ENCODE measurements at regions not wholly inside any gene's neighbourhood (a gene's known extent, or its start where the extent isn't known, plus 50 kb on each side); places are given as distances from the start of the nearest gene placed in this dataset.

- no peak overlapping the region for H3K4me2 ChIP-seq (ENCODE audit: insufficient read depth, low read length)
- H3K36me3 ChIP-seq (ENCODE audit: control insufficient read depth in 2 of 2, extremely low read depth in 1 of 2, insufficient read depth in 2 of 2, low read length in 2 of 2), result no peaks in the 10 kb centered on the region
- no peaks in the 10 kb centered on the region for H3K9me3 ChIP-seq (replicated peaks; ENCODE audit: control insufficient read depth, insufficient read depth, low read length)
- ChIA-PET POLR2A (no interaction called here), CTCF (no interaction called here)
- H3K9me1 ChIP-seq (replicated peaks; ENCODE audit: control insufficient read depth, extremely low read depth, insufficient read depth, low read length), result no peaks in the 10 kb centered on the region
- no peak overlapping the region for H2AFZ ChIP-seq (ENCODE audit: low read depth, low read length)
- dilution Hi-C loops (cut with MboI; ENCODE audit: extremely low pct_ligation_motif_present, low sequenced_read_pairs), result no loop called here
- no peaks in the 10 kb centered on the region for H3K4me1 ChIP-seq (ENCODE audit: control insufficient read depth, extremely low read depth, insufficient read depth, low read length)
- FAIRE-seq (no peak), DNase-seq (ENCODE audit: low read depth, low spot score) (no peak)
- no peak overlapping the region for H3K9ac ChIP-seq (replicated peaks; ENCODE audit: extremely low read depth, insufficient read depth, low read length)
- H3K4me3 ChIP-seq (replicated peaks in 1 of 3; ENCODE audit: insufficient read depth in 1 of 3, low read depth in 1 of 3, low read length in 3 of 3), result no peak overlapping the region
- intact Hi-C loops (cut with micrococcal nuclease), result no loop called here
- no peaks in the 10 kb centered on the region for H3K79me2 ChIP-seq (ENCODE audit: control insufficient read depth, insufficient read depth, low read length)
- H4K20me1 ChIP-seq (replicated peaks; ENCODE audit: control insufficient read depth, extremely low read depth, insufficient read depth, low read length), result no peaks in the 10 kb centered on the region
- H3K27me3 ChIP-seq (ENCODE audit: control insufficient read depth in 2 of 2, insufficient read depth in 2 of 2, low read length in 2 of 2), result no peaks in the 10 kb centered on the region
- TF ChIP-seq EZH2 (IDR thresholded peaks at IDR 0.05; ENCODE audit: borderline replicate concordance, low read depth, low read length, severe bottlenecking) (no peak), MYC (IDR thresholded peaks at IDR 0.05; ENCODE audit: low read depth, low read length) (no peak), GATA2 (IDR thresholded peaks at IDR 0.05; ENCODE audit: insufficient read depth, insufficient read length, low read depth, low read length) (no peak), POLR2AphosphoS5 (IDR thresholded peaks at IDR 0.05; ENCODE audit: insufficient read depth, low read depth, low read length) (no peak), POLR2A (IDR thresholded peaks at IDR 0.05; ENCODE audit: low read depth, low read length) (no peak), JUN (IDR thresholded peaks at IDR 0.05; ENCODE audit: borderline replicate concordance, insufficient read depth, insufficient read length, low read depth) (no peak), CTCF (IDR thresholded peaks at IDR 0.05; ENCODE audit: extremely low read depth in 1 of 2, insufficient read depth in 1 of 2, low read depth in 1 of 2, low read length in 2 of 2) (no peak), FOS (IDR thresholded peaks at IDR 0.05; ENCODE audit: borderline replicate concordance, insufficient read depth, low read length) (no peak), MAX (IDR thresholded peaks at IDR 0.05; ENCODE audit: insufficient read depth, insufficient read length) (no peak)
- no peak overlapping the region for H3K27ac ChIP-seq (ENCODE audit: insufficient read depth, low read depth, low read length)
- BruUV-seq (replicated peaks), result no TSS peak
Measured at GRCh38 chr21:23480591-23481270, 2126.6 kb downstream of the MRPL39 start.

Measured in endothelial cell of umbilical vein (primary cell).